ENCODE measurements at regions not wholly inside any gene's neighbourhood (a gene's known extent, or its start where the extent isn't known, plus 50 kb on each side); places are given as distances from the start of the nearest gene placed in this dataset.

GRCh38 chr13:63567031-63567430 is 2151.4 kb upstream of the PCDH20 start:
- TF ChIP-seq CTCF (IDR thresholded peaks at IDR 0.05; ENCODE audit: extremely low read depth, missing control alignments): no peak
- no peak for DNase-seq (ENCODE audit: low spot score)

- no peak for TF ChIP-seq CTCF (IDR thresholded peaks at IDR 0.05; ENCODE audit: extremely low read depth, missing control alignments)
- DNase-seq (ENCODE audit: low spot score): no peak
These were observed 2138.5 kb upstream of the PCDH20 start for GRCh38 chr13:63554157-63554556.

- DNase-seq (ENCODE audit: low spot score): no peak
- no peak for TF ChIP-seq CTCF (IDR thresholded peaks at IDR 0.05; ENCODE audit: extremely low read depth, missing control alignments)
These were observed 2136.1 kb upstream of the PCDH20 start for GRCh38 chr13:63551731-63552130.

GRCh38 chr13:63546524-63546923 is 2130.9 kb upstream of the PCDH20 start:
- TF ChIP-seq CTCF (IDR thresholded peaks at IDR 0.05; ENCODE audit: extremely low read depth, missing control alignments): no peak

GRCh38 chr13:63542770-63543169 is 2127.1 kb upstream of the PCDH20 start:
- TF ChIP-seq CTCF (IDR thresholded peaks at IDR 0.05; ENCODE audit: extremely low read depth, missing control alignments): no peak
- no peak for DNase-seq (ENCODE audit: low spot score)

More at GRCh38 chr13:63546524-63546923, 2130.9 kb upstream of the PCDH20 start:
- DNase-seq (ENCODE audit: low spot score): no peak

GRCh38 chr13:63541336-63541735 is 2125.7 kb upstream of the PCDH20 start:
- TF ChIP-seq CTCF (IDR thresholded peaks at IDR 0.05; ENCODE audit: extremely low read depth, missing control alignments): no peak
- no peak for DNase-seq (ENCODE audit: low spot score)

- TF ChIP-seq CTCF (IDR thresholded peaks at IDR 0.05; ENCODE audit: extremely low read depth, missing control alignments): no peak
- DNase-seq (ENCODE audit: low spot score): no peak
These were observed 2124.4 kb upstream of the PCDH20 start for GRCh38 chr13:63540061-63540460.
